Esophagus (tissue), 2 donors: ENCODE measurements at regions not wholly inside any gene's neighbourhood (a gene's known extent, or its start where the extent isn't known, plus 50 kb on each side); places are given as distances from the start of the nearest gene placed in this dataset.
"Not testable (repeated sequence)": the region's sequence is repeated elsewhere in the genome, so short reads cannot be mapped to it uniquely, and the experiment has no call there.

Experiments used
- H3K27ac ChIP-seq, 2 donors: one replicate each; pipeline ENCODE4 v1.5.1; 2013; ENCODE audit warnings: low read depth in 2 of 2, mild to moderate bottlenecking in 2 of 2, inconsistent platforms in 1 of 2, low read length in 1 of 2, moderate library complexity in 1 of 2
- H3K27me3 ChIP-seq, 2 donors: one replicate each; pipeline ENCODE4 v1.6.1; 2013; ENCODE audit warnings: low read length in 2 of 2, control low read depth in 1 of 2, mild to moderate bottlenecking in 1 of 2; ENCODE audit not compliant: insufficient read depth in 2 of 2, control insufficient read depth in 1 of 2
- H3K36me3 ChIP-seq, 2 donors: one replicate each; pipeline ENCODE4 v1.6.1; 2013; ENCODE audit warnings: low read length in 1 of 2; ENCODE audit not compliant: control insufficient read depth in 2 of 2, insufficient read depth in 2 of 2
- H3K4me1 ChIP-seq, 2 donors: one replicate each; pipeline ENCODE4 v1.6.1; 2013; ENCODE audit warnings: low read length in 1 of 2; ENCODE audit not compliant: control insufficient read depth in 2 of 2, insufficient read depth in 2 of 2
- H3K4me3 ChIP-seq, 2 donors: one replicate each; pipeline ENCODE4 v1.5.1; 2013; ENCODE audit warnings: low read length in 2 of 2, mild to moderate bottlenecking in 2 of 2, low read depth in 1 of 2, moderate library complexity in 1 of 2
- H3K9me3 ChIP-seq, 2 donors: one replicate each; pipeline ENCODE4 v1.6.1; 2013; ENCODE audit warnings: mild to moderate bottlenecking in 2 of 2, low read depth in 1 of 2, low read length in 1 of 2, moderate library complexity in 1 of 2; ENCODE audit not compliant: control insufficient read depth in 2 of 2, insufficient read depth in 1 of 2
- WGBS, 2 donors: extraction: QIAGEN DNeasy Blood & Tissue Kit; methylation state at CpG; one replicate each; pipeline ENCODE4 v1.1.7; 2013; 5-methylcytosine and 5-hydroxymethylcytosine counted together
- donor health status: healthy with polysubstance abuse.
- donor health status: Bipolar disorder and iron deficiency.

GRCh38 chr2:15823459-15824396 is 116.6 kb upstream of the MYCN start:
- Histone ChIP-seq H3K9me3 (no peaks in the 10 kb centered on the region), H3K27me3 (no peaks in the 10 kb centered on the region), H3K4me1 (peaks cover 0 to 4% of the 10 kb centered on the region in 2 donors), H3K36me3 (no peaks in the 10 kb centered on the region), H3K4me3 (no peak overlapping the region), H3K27ac (no peak overlapping the region)
- WGBS, 2 donors = 72 to 77% methylated on average over 10 of the region's 10 CpGs

GRCh38 chr2:15824467-15824866 is 115.9 kb upstream of the MYCN start:
- not testable (repeated sequence) for H3K27me3 ChIP-seq, H3K4me3 ChIP-seq, H3K36me3 ChIP-seq, H3K4me1 ChIP-seq, H3K27ac ChIP-seq, H3K9me3 ChIP-seq
- WGBS, 2 donors = 77 to 82% methylated on average over 7 of the region's 7 CpGs

GRCh38 chr2:15825276-15825980 is 114.9 kb upstream of the MYCN start:
- H3K4me1 ChIP-seq = peaks cover 0 to 4% of the 10 kb centered on the region in 2 donors
- no peak overlapping the region for H3K27ac ChIP-seq
- 74% methylated on average over 13 of the region's 13 CpGs for WGBS, 2 donors
- H3K4me3 ChIP-seq = no peak overlapping the region
- H3K36me3 ChIP-seq = no peaks in the 10 kb centered on the region
- H3K27me3 ChIP-seq = no peaks in the 10 kb centered on the region
- no peaks in the 10 kb centered on the region for H3K9me3 ChIP-seq

- H3K4me1 ChIP-seq = peaks cover 0 to 4% of the 10 kb centered on the region in 2 donors
- H3K4me3 ChIP-seq = no peak overlapping the region
- no peaks in the 10 kb centered on the region for H3K36me3 ChIP-seq
- H3K27me3 ChIP-seq = no peaks in the 10 kb centered on the region
- no peaks in the 10 kb centered on the region for H3K9me3 ChIP-seq
- no peak overlapping the region for H3K27ac ChIP-seq
- 38 to 48% methylated on average over 8 of the region's 8 CpGs for WGBS, 2 donors
Observed at GRCh38 chr2:15826273-15826717, 114.1 kb upstream of the MYCN start.

- 86 to 88% methylated on average over 4 of the region's 4 CpGs for WGBS, 2 donors
- H3K4me1 ChIP-seq = peaks cover 0 to 4% of the 10 kb centered on the region in 2 donors
- no peaks in the 10 kb centered on the region for H3K9me3 ChIP-seq
- no peak overlapping the region for H3K4me3 ChIP-seq
- no peak overlapping the region for H3K27ac ChIP-seq
- no peaks in the 10 kb centered on the region for H3K36me3 ChIP-seq
- no peaks in the 10 kb centered on the region for H3K27me3 ChIP-seq
Observed at GRCh38 chr2:15827001-15827400, 113.3 kb upstream of the MYCN start.

- H3K9me3 ChIP-seq = no peaks in the 10 kb centered on the region
- no peak overlapping the region for H3K27ac ChIP-seq
- no peaks in the 10 kb centered on the region for H3K27me3 ChIP-seq
- H3K36me3 ChIP-seq = no peaks in the 10 kb centered on the region
- WGBS, 2 donors = 90 to 91% methylated on average over 5 of the region's 5 CpGs
- no peak overlapping the region for H3K4me3 ChIP-seq
- peaks cover 0 to 4% of the 10 kb centered on the region in 2 donors for H3K4me1 ChIP-seq
Observed at GRCh38 chr2:15828576-15828975, 111.8 kb upstream of the MYCN start.

- Histone ChIP-seq H3K4me1 (peaks cover 0 to 4% of the 10 kb centered on the region in 2 donors), H3K27me3 (no peaks in the 10 kb centered on the region), H3K27ac (no peak overlapping the region), H3K9me3 (no peaks in the 10 kb centered on the region), H3K4me3 (no peak overlapping the region), H3K36me3 (no peaks in the 10 kb centered on the region)
- 91 to 94% methylated on average over 7 of the region's 7 CpGs for WGBS, 2 donors
Observed at GRCh38 chr2:15829091-15829801, 111.1 kb upstream of the MYCN start.

GRCh38 chr2:15829985-15830384 is 110.4 kb upstream of the MYCN start:
- WGBS, 2 donors = 88 to 89% methylated on average over 2 of the region's 2 CpGs
- Histone ChIP-seq H3K36me3 (no peaks in the 10 kb centered on the region), H3K4me3 (no peak overlapping the region), H3K9me3 (no peaks in the 10 kb centered on the region), H3K4me1 (peaks cover 0 to 4% of the 10 kb centered on the region in 2 donors), H3K27me3 (no peaks in the 10 kb centered on the region), H3K27ac (no peak overlapping the region)

GRCh38 chr2:15830937-15831549 is 109.3 kb upstream of the MYCN start:
- Histone ChIP-seq H3K4me3 (no peak overlapping the region), H3K4me1 (peaks cover 0 to 4% of the 10 kb centered on the region in 2 donors), H3K36me3 (no peaks in the 10 kb centered on the region), H3K27me3 (no peaks in the 10 kb centered on the region), H3K27ac (no peak overlapping the region), H3K9me3 (peaks cover 0 to 2% of the 10 kb centered on the region in 2 donors)
- 90 to 95% methylated on average over 1 of the region's 1 CpG for WGBS, 2 donors
